Right lobe of liver (tissue), 6 donors: ENCODE measurements at regions not wholly inside any gene's neighbourhood (a gene's known extent, or its start where the extent isn't known, plus 50 kb on each side); places are given as distances from the start of the nearest gene placed in this dataset.
A peak's percentile ranks its signal among the peaks of the same experiment; 100 is the strongest.
"Not testable (repeated sequence)": the region's sequence is repeated elsewhere in the genome, so short reads cannot be mapped to it uniquely, and the experiment has no call there.

Source experiments
- ATAC-seq, 4 donors: fragments of 200-7000 bp; cut with Tn5 transposase; one replicate each; pipeline ENCODE4 v1.9.1; 2020; ENCODE audit warnings: mild to moderate bottlenecking in 4 of 4, moderate library complexity in 4 of 4
- DNase-seq, 3 donors: peaks; one replicate each; pipeline ENCODE4 v3.0.0-alpha.2; 2020
- H3K27ac ChIP-seq, 3 donors: fragments of 200-600 bp; one replicate each; pipeline ENCODE4 v1.8.0; 2022
- H3K27me3 ChIP-seq, 2 donors: fragments of 200-600 bp; one replicate each; pipeline ENCODE4 v1.8.0; 2022
- H3K36me3 ChIP-seq, 4 donors: fragments of 200-600 bp; sonication (generic) in 1 of 4; one replicate each; pipeline versions ENCODE4 v1.5.1 to v1.8.0; 2017 to 2022; ENCODE audit warnings: control low read depth in 1 of 4
- H3K4me1 ChIP-seq, 4 donors: fragments of 200-600 bp; sonication (generic) in 1 of 4; one replicate each; pipeline versions ENCODE4 v1.5.1 to v1.8.0; 2017 to 2022; ENCODE audit warnings: control low read depth in 1 of 4
- H3K4me3 ChIP-seq, 3 donors: fragments of 200-600 bp; one replicate each; pipeline ENCODE4 v1.8.0; 2022
- H3K9me3 ChIP-seq, 4 donors: fragments of 200-600 bp; sonication (generic) in 1 of 4; one replicate each; pipeline versions ENCODE4 v1.5.1 to v1.8.0; 2017 to 2022; ENCODE audit warnings: control low read depth in 1 of 4
- WGBS: methylation state at CpG from one replicate; pipeline ENCODE4 v1.1.6; 2018; ENCODE audit warnings: low coverage, low lambda C conversion rate; ENCODE audit not compliant: insufficient coverage; ENCODE audit errors: missing lambda C conversion rate; 5-methylcytosine and 5-hydroxymethylcytosine counted together
- intact Hi-C, 2 donors: fragments of 100-400 bp; cut with DNase I; formaldehyde crosslinking; loops; one replicate each; pipeline versions ENCODE4 v1.11.2 to v1.14.1; 2022
- donor health status: DM: no; HTN: yes; CAD: no.
- donor health status: DM: no; HTN: no; CAD: no.
- donor health status: DM: no; HTN: no; CAD: no.
- donor health status: DM: no; HTN: yes; CAD: no.
- donor health status: DM: no; HTN: yes; CAD: no.

DNA sequence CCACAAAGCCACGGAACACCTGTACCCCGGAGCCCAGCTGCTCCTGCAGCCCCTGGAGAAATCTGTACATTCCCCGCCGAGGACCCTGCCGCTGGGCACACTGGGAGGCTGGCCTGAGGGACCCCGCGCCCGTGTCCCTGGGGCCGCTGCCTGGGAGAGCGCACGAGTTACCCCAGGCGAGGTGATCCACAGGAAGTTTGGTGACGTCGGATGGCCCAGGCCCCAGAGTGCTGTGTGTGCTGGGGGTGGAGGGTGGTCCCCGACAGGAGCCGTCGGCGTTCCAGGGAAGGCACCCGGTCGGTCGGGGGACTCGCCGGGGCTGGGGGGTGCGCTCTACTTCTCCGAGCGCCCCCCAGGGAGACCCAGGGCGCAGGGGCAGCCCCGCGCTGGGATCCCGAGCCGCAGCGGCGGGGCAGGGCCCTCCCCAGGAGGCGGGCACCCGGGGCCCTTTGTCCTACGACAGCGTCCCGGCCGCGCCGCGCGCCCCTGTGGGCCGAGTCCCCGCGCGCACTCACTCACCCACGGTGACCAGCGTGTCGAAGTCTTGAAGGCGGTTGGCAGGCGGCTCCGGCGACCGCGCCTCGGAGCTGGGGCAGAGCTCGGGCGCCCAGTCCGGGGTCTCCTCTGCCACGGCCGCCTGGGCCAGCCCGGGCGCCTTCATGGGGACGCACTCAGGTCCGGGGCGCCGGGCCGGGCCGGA is 129.5 kb upstream of the PRKX start:
- peak in 1 of 3 donors; percentile 10 for DNase-seq

DNA sequence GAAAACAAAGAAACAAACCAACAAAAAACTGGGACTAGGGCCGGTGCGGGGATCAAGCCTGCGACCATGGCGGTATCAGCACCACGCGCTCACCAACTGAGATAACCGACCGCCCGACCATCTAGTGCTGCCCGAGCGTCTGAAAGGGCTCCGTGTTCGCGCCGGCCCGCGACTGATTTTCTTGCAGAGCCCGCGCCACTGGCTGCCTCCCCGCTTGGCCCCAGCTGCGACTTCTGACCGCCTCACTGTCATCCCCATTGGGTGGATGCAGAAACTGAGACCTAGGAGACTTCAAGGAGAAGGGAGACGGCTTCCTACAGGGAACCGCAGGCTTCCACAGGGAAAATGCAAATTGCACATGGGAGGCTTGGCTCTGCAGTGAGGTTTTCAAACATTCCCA is 125.3 kb upstream of the PRKX start:
- H3K27ac ChIP-seq, ATAC-seq, H3K4me1 ChIP-seq, H3K27me3 ChIP-seq, H3K9me3 ChIP-seq, DNase-seq, H3K4me3 ChIP-seq, intact Hi-C loops, H3K36me3 ChIP-seq: not testable (repeated sequence)
- no CpG with 5 or more reads among the region's 24 CpGs for WGBS

More for the DNA sequence above, 129.5 kb upstream of the PRKX start:
- intact Hi-C loops, H3K27me3 ChIP-seq, H3K4me1 ChIP-seq, H3K27ac ChIP-seq, H3K9me3 ChIP-seq, H3K36me3 ChIP-seq: not testable (repeated sequence)
- no CpG with 5 or more reads among the region's 70 CpGs for WGBS
- ATAC-seq, result peak; percentile 76 to 87 (median 84)
- peak overlapping the region in 2 of 3 donors; percentile 35 to 37 for H3K4me3 ChIP-seq

- WGBS, result no CpG with 5 or more reads among the region's 58 CpGs
- H3K9me3 ChIP-seq, intact Hi-C loops, DNase-seq, H3K36me3 ChIP-seq, H3K27ac ChIP-seq, H3K27me3 ChIP-seq, ATAC-seq, H3K4me3 ChIP-seq, H3K4me1 ChIP-seq: not testable (repeated sequence)
Observed at GRCh38 chrX:3837958-3838643, 124.7 kb upstream of the PRKX start.

- H3K9me3 ChIP-seq, H3K4me1 ChIP-seq, H3K36me3 ChIP-seq, H3K27me3 ChIP-seq, H3K4me3 ChIP-seq, DNase-seq, H3K27ac ChIP-seq, intact Hi-C loops: not testable (repeated sequence)
- no CpG with 5 or more reads among the region's 13 CpGs for WGBS
- ATAC-seq, result peak in 3 of 4 donors; percentile 27 to 84 (median 63)
Observed at GRCh38 chrX:3837211-3837610, 123.8 kb upstream of the PRKX start.

DNA sequence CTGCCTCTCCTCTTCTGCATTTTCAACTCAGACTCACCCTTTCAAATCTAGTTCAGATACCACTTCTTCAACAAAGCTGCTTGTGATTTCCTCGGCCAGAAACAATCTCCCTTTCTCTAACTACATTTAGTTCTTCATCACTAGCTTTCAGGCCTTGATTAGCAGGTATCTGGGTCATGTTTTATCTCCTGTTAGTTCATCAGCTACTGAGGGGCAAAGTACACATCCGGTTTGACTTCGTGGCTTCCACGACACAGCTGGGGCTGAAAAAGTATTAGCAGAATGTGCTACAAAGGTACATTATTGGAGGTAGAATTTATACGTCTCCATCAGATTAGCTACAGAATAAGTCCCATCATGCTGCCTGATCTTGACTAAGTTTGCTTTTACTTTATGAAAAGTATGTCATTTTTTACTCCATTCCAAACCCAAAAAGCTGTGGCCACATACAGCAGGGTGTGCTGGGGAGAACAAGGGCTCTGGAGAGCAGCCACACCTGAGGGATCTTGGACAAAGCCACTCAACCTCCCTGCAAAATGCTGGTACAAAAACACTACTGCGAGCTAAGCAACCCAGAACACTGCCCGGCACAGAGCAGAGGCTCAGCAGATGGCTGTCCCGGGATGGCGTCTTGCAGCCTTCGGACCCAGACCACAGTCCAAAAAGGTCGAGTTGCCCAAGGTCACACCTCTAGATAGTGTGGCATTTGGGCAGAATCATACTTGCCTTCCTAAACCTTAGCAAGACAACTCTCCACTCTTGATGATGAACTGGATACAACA is 120.5 kb upstream of the PRKX start:
- H3K4me3 ChIP-seq, DNase-seq, H3K27me3 ChIP-seq, intact Hi-C loops, H3K4me1 ChIP-seq, H3K36me3 ChIP-seq, H3K9me3 ChIP-seq, H3K27ac ChIP-seq: not testable (repeated sequence)
- ATAC-seq, result peak in 3 of 4 donors; percentile 48 to 81 (median 66)
- no CpG with 5 or more reads among the region's 11 CpGs for WGBS

GRCh38 chrX:3830020-3830419 is 116.6 kb upstream of the PRKX start:
- H3K4me1 ChIP-seq, H3K27ac ChIP-seq, H3K27me3 ChIP-seq, ATAC-seq, H3K36me3 ChIP-seq, intact Hi-C loops, H3K4me3 ChIP-seq, DNase-seq, H3K9me3 ChIP-seq: not testable (repeated sequence)
- no CpG with 5 or more reads among the region's 9 CpGs for WGBS

GRCh38 chrX:3829041-3829531 is 115.6 kb upstream of the PRKX start:
- not testable (repeated sequence) for H3K27me3 ChIP-seq

DNA sequence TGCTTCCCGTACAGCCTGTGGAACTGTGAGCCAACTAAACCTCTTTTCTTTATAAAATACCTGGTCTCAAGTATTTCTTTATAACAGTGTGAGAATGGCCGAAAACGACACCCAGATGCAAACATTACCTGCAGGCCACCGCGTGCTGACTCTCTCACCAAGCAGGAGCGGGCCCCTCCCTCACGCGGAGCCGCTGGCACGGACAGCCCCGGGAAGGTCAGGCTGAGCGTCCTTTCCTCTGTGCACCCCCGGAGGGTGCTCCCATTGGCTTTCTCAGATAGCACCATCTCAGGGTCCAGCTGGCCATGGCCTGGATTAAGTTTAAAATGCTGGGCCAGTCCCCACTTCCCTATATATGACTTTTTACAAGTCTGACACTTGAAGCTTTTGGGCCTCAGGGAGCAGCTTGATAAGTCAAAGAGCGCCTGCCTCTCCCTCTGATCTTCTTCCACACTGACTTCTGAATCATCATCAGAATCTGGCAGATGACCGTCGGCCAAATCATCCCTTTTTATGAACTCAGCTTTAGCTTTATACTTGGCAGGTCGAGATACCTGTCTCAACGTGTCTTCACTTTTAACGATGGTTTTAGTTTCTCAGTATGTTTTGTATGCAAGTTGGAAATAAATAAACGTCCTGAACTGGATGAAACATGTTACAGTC is 115.1 kb upstream of the PRKX start:
- intact Hi-C loops, H3K27ac ChIP-seq, H3K27me3 ChIP-seq, H3K4me3 ChIP-seq, H3K9me3 ChIP-seq, H3K36me3 ChIP-seq, ATAC-seq, H3K4me1 ChIP-seq, DNase-seq: not testable (repeated sequence)
- WGBS, result 81% methylated on average over 15 of the region's 20 CpGs

More at GRCh38 chrX:3829041-3829531, 115.6 kb upstream of the PRKX start:
- H3K4me1 ChIP-seq, intact Hi-C loops, H3K4me3 ChIP-seq, DNase-seq, H3K9me3 ChIP-seq, H3K27ac ChIP-seq, H3K36me3 ChIP-seq, ATAC-seq: not testable (repeated sequence)
- WGBS, result 85% methylated on average over 3 of the region's 12 CpGs

DNA sequence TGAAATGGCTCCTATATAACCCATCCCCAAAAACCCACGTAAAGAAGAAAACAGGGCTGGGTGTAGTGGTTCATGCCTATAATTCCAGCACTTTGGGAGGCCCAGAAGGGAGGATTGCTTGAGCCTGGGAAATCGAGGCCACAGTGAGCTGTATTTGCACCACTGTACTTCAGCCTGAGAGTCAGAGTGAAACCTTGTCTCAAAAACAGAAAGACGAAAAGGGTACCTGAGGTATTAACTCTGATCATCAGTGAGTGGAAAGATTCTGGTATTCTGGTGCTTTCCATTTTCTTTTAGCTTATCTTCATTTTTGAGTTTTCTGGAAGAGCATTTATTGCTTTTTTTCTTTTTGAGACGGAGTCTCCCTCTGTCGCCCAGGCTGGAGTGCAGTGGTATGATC is 110.6 kb upstream of the PRKX start:
- H3K27ac ChIP-seq, H3K9me3 ChIP-seq, ATAC-seq, H3K27me3 ChIP-seq, H3K4me3 ChIP-seq, H3K4me1 ChIP-seq, intact Hi-C loops, DNase-seq, H3K36me3 ChIP-seq: not testable (repeated sequence)
- no CpG with 5 or more reads among the region's 5 CpGs for WGBS
